ENCODE measurements at regions not wholly inside any gene's neighbourhood (a gene's known extent, or its start where the extent isn't known, plus 50 kb on each side); places are given as distances from the start of the nearest gene placed in this dataset.

DNA sequence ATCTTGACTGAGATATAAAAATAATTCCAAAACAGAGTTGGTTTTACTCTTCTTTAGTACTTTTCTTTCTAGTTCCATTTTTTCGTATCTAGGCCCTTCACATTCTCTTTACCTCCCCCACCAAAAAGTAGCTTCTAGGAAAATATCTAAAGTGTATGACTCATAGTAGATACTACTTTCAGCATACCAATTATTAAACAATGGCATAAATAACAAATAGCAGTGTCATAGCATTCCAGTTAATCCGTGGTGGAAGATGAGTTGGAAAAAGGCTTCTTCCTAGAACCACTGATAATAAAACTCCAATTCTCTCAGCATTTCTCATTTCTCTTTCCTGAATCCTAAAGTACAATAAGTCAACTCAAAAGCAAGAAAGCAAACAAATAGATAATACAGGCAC lies 859.0 kb upstream of the B3GALT2 start:
- TF ChIP-seq, protein P1, sequence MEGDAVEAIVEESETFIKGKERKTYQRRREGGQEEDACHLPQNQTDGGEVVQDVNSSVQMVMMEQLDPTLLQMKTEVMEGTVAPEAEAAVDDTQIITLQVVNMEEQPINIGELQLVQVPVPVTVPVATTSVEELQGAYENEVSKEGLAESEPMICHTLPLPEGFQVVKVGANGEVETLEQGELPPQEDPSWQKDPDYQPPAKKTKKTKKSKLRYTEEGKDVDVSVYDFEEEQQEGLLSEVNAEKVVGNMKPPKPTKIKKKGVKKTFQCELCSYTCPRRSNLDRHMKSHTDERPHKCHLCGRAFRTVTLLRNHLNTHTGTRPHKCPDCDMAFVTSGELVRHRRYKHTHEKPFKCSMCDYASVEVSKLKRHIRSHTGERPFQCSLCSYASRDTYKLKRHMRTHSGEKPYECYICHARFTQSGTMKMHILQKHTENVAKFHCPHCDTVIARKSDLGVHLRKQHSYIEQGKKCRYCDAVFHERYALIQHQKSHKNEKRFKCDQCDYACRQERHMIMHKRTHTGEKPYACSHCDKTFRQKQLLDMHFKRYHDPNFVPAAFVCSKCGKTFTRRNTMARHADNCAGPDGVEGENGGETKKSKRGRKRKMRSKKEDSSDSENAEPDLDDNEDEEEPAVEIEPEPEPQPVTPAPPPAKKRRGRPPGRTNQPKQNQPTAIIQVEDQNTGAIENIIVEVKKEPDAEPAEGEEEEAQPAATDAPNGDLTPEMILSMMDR (IDR thresholded peaks at IDR 0.05): no peak
- DNase-seq (ENCODE audit: low spot score): no peak
- Histone ChIP-seq H3K4me3 (no peak overlapping the region), H3K27ac (no peak overlapping the region)

DNA sequence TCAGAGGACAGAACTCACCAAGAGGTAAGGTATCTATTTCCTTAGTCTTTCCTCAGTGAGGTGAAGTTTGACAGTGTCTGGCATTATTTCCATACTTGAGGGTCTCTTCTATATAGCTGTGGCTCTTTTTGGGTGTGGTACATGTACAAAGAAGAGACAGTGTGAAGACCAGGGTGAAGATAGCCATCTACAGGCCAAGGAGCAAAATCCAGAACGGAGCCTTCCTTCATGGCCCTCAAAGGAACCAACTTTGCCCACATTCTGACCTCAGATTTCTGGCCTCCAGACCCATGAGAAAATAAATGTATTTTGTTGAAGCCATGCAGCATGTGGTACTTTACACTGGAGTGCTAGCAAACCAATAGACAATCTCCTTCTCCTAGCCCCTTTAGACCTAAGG lies 858.5 kb upstream of the B3GALT2 start:
- Histone ChIP-seq H3K27ac (no peak overlapping the region), H3K4me3 (no peak overlapping the region)

DNA sequence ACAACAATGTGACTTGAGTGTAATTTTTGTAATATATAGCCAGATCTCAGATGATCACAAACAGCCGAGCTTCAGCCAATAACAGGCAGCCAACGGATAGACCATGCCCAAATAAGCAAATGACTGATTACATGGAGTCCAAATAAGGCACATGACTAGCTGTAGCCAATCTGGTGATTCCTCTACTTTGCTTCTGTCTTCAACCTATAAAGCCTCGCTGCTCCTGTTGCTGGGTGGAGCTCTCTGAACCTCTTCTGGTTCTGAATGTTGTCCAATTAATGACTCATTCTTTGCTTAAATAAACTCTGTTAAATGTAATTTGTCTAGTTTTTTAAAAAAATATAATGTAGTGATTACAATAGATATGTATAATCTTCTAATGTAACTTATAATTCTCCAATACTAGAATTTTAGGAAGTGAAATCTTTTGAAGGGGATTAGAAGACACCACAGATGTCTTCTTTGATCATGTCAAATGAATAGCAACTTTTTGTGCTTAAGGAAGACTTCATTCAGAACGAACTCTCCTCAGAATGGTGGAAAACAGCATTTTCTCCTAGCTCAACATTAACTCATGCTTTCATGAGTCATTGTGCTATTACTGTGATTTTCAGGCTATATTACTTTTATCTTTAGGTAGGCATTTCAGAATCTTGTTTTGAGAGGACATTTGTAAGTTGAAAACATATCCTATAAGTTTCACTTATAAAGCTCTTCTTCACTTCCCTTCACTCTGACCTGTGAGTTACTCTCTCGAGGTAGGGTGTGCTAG lies 857.8 kb upstream of the B3GALT2 start:
- Histone ChIP-seq H3K4me3 (no peak overlapping the region), H3K27ac (no peak overlapping the region)
- no peak for DNase-seq (ENCODE audit: low spot score)
- TF ChIP-seq, protein P1 (IDR thresholded peaks at IDR 0.05): no peak

More for the DNA sequence above, 858.5 kb upstream of the B3GALT2 start:
- TF ChIP-seq, protein P1 (IDR thresholded peaks at IDR 0.05): no peak
- no peak for DNase-seq (ENCODE audit: low spot score)

DNA sequence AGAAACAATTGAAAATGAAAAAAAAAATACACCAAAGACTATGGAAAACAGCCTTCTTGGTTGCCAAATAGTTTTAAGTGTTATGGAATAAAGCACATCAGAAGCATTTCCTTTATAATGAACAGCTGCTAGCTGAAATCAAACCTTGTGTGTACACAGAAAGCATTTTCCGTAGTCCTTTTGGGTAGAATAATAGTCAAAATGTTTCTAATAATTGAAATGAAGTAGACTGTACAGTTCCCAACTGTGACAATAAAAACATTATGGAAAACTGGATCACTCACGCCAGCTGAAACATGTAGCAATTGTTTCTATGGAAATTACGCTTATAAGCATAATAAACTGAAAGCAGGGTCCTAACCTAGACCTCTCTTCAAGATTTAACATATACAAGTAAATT lies 856.3 kb upstream of the B3GALT2 start:
- no peak for DNase-seq (ENCODE audit: low spot score)
- TF ChIP-seq, protein P1 (IDR thresholded peaks at IDR 0.05): no peak
- Histone ChIP-seq H3K27ac (no peak overlapping the region), H3K4me3 (no peak overlapping the region)

DNA sequence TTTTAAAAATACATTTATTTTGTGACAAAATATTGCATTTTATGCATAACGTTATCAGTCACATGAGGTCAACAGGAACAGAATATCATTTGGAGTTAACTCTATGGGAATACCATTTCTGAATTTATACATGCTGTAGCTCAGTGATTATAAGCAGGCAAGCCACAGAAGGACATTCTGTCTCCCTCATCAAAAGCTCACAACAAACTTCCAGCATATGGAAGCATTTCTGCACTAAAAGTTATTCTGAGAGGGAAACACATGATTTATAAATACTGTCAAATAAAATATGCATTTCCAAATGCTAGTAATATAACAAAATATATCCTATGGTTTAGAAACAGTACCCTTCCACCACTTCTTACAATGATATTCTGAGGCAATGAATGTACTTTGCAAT lies 854.1 kb upstream of the B3GALT2 start:
- H3K4me3 ChIP-seq: no peak overlapping the region
- no peak overlapping the region for H3K27ac ChIP-seq
- no peak for DNase-seq (ENCODE audit: low spot score)
- TF ChIP-seq, protein P1 (IDR thresholded peaks at IDR 0.05): no peak

DNA sequence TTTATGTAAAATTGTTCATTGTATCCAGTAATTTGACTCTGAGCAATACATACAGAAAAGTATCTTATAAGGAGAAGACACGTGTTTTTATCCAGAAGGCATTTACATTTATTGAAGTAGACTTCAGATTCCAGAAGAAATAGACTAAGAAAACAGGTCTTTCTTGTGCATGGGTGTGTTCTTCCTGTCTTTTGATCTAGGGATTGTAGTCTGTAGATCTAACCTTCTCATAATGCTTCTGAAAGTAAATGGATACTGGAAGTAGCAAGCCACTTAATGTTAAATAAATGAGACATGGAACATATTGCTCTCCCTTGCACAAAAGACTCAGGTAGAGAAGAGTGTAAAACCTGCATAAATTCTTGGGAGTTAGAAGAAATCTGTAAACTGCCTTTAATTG lies 853.2 kb upstream of the B3GALT2 start:
- TF ChIP-seq, protein P1 (IDR thresholded peaks at IDR 0.05): no peak
- Histone ChIP-seq H3K4me3 (no peak overlapping the region), H3K27ac (no peak overlapping the region)
- no peak for DNase-seq (ENCODE audit: low spot score)

DNA sequence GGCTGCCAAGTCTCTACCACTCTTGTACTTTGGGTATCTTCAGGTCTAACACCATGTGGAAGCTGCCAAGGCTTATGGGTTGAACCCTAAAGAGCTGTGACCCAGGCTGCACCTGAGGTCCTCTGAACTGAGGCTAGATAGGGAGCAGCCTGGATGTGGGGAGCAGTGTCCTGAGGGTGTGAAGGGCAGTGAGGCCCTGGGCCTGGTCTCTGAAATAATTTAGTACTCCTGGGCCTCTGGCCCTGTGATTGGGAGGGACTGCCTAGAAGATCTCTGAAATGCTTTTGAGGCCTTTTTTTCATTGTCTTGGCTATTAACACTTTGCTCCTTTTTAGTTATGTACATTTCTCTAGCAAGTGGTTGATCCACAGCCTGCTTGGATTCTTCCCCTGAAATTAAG lies 847.2 kb upstream of the B3GALT2 start:
- Histone ChIP-seq H3K4me3 (no peak overlapping the region), H3K27ac (no peak overlapping the region)
- TF ChIP-seq, protein P1 (IDR thresholded peaks at IDR 0.05): no peak
- no peak for DNase-seq (ENCODE audit: low spot score)
